ENCODE measurements at regions not wholly inside any gene's neighbourhood (a gene's known extent, or its start where the extent isn't known, plus 50 kb on each side); places are given as distances from the start of the nearest gene placed in this dataset.

DNA sequence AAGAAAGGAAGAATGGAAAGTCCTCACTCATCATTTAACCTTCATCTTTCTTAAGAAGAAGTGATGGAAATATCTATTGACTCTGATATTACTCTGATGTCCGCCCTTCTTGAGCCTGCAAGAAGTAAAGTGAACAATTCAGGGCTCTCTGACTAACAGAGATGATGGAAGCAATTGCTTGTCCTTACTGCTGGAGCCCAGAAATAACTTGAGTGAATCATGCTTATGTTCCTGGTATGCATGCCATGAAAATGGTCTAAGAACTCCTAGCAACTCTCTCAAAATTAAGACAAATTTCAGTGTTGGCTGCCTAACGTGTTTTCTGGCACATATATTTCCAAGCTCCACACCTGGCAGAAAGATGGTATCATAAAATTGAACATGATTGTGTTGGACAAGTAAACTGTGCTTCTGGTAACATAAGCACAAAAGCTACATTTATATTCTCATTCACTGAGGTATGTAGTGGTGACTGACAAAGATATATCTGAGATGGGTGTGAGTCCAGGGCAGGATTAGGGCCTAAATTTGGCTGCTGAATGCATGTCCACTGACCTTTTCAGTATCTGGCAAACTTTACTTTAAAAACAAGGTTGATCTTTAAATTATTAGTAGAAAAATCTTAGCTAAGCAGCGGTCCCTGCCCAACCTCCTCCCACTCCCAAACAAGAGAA is 109.2 kb upstream of the OTUD4 start:
- POLR2A ChIA-PET = no interaction called here
- DNase-seq (ENCODE audit: low read depth, low spot score) = no peak

More for the DNA sequence above, 109.2 kb upstream of the OTUD4 start:
- CTCF ChIA-PET = no interaction called here
- Histone ChIP-seq H3K79me2 (ENCODE audit: control insufficient read depth, insufficient read depth, low read length) (no peaks in the 10 kb centered on the region), H3K9me1 (replicated peaks; ENCODE audit: control insufficient read depth, extremely low read depth, insufficient read depth, low read length) (no peaks in the 10 kb centered on the region), H3K9me3 (replicated peaks; ENCODE audit: control insufficient read depth, insufficient read depth, low read length) (no peaks in the 10 kb centered on the region), H4K20me1 (replicated peaks; ENCODE audit: control insufficient read depth, extremely low read depth, insufficient read depth, low read length) (no peaks in the 10 kb centered on the region), H3K4me1 (ENCODE audit: control insufficient read depth, extremely low read depth, insufficient read depth, low read length) (peaks cover 19% of the 10 kb centered on the region), H3K4me3 (replicated peaks in 1 of 3; ENCODE audit: insufficient read depth in 1 of 3, low read depth in 1 of 3, low read length in 3 of 3) (no peak overlapping the region), H3K36me3 (ENCODE audit: control insufficient read depth in 2 of 2, extremely low read depth in 1 of 2, insufficient read depth in 2 of 2, low read length in 2 of 2) (no peaks in the 10 kb centered on the region), H3K27me3 (ENCODE audit: control insufficient read depth in 2 of 2, insufficient read depth in 2 of 2, low read length in 2 of 2) (no peaks in the 10 kb centered on the region), H2AFZ (ENCODE audit: low read depth, low read length) (no peak overlapping the region), H3K27ac (ENCODE audit: insufficient read depth, low read depth, low read length) (no peak overlapping the region), H3K4me2 (ENCODE audit: insufficient read depth, low read length) (no peak overlapping the region), H3K9ac (replicated peaks; ENCODE audit: extremely low read depth, insufficient read depth, low read length) (no peak overlapping the region)
- FAIRE-seq = no peak
- no TSS peak for BruUV-seq (replicated peaks)
- dilution Hi-C loops (cut with MboI; ENCODE audit: extremely low pct_ligation_motif_present, low sequenced_read_pairs) = no loop called here
- intact Hi-C loops (cut with micrococcal nuclease) = no loop called here
- TF ChIP-seq JUN (IDR thresholded peaks at IDR 0.05; ENCODE audit: borderline replicate concordance, insufficient read depth, insufficient read length, low read depth) (no peak), EZH2 (IDR thresholded peaks at IDR 0.05; ENCODE audit: borderline replicate concordance, low read depth, low read length, severe bottlenecking) (no peak), MYC (IDR thresholded peaks at IDR 0.05; ENCODE audit: low read depth, low read length) (no peak), POLR2A (IDR thresholded peaks at IDR 0.05; ENCODE audit: low read depth, low read length) (no peak), GATA2 (IDR thresholded peaks at IDR 0.05; ENCODE audit: insufficient read depth, insufficient read length, low read depth, low read length) (no peak), FOS (IDR thresholded peaks at IDR 0.05; ENCODE audit: borderline replicate concordance, insufficient read depth, low read length) (no peak)
- TF ChIP-seq, protein P1, sequence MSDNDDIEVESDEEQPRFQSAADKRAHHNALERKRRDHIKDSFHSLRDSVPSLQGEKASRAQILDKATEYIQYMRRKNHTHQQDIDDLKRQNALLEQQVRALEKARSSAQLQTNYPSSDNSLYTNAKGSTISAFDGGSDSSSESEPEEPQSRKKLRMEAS (IDR thresholded peaks at IDR 0.05; ENCODE audit: insufficient read depth, insufficient read length) = no peak
- TF ChIP-seq, protein P2, sequence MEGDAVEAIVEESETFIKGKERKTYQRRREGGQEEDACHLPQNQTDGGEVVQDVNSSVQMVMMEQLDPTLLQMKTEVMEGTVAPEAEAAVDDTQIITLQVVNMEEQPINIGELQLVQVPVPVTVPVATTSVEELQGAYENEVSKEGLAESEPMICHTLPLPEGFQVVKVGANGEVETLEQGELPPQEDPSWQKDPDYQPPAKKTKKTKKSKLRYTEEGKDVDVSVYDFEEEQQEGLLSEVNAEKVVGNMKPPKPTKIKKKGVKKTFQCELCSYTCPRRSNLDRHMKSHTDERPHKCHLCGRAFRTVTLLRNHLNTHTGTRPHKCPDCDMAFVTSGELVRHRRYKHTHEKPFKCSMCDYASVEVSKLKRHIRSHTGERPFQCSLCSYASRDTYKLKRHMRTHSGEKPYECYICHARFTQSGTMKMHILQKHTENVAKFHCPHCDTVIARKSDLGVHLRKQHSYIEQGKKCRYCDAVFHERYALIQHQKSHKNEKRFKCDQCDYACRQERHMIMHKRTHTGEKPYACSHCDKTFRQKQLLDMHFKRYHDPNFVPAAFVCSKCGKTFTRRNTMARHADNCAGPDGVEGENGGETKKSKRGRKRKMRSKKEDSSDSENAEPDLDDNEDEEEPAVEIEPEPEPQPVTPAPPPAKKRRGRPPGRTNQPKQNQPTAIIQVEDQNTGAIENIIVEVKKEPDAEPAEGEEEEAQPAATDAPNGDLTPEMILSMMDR (IDR thresholded peaks at IDR 0.05; ENCODE audit: extremely low read depth in 1 of 2, insufficient read depth in 1 of 2, low read depth in 1 of 2, low read length in 2 of 2) = no peak

Measured in endothelial cell of umbilical vein (primary cell).